Neuronal stem cell (in vitro differentiated cells): ENCODE measurements at regions not wholly inside any gene's neighbourhood (a gene's known extent, or its start where the extent isn't known, plus 50 kb on each side); places are given as distances from the start of the nearest gene placed in this dataset.
"Not testable (repeated sequence)": the region's sequence is repeated elsewhere in the genome, so short reads cannot be mapped to it uniquely, and the experiment has no call there.

Experiments
- DNase-seq: peaks from one replicate; pipeline ENCODE4 v3.0.0-alpha.2; 2013; ENCODE audit warnings: low spot score
- H2AFZ ChIP-seq: one replicate; pipeline ENCODE4 v1.6.1; 2013; ENCODE audit warnings: mild to moderate bottlenecking, low read length, inconsistent platforms
- H2AK5ac ChIP-seq: 2 replicates; pipeline ENCODE4 v1.6.1; 2013; ENCODE audit warnings: low read depth, mild to moderate bottlenecking, inconsistent platforms, low read length, moderate library complexity, mixed read lengths
- H2BK120ac ChIP-seq: 2 replicates; pipeline ENCODE4 v1.6.1; 2013; ENCODE audit warnings: low read depth, mild to moderate bottlenecking, inconsistent platforms, low read length, moderate library complexity, mixed read lengths
- H2BK12ac ChIP-seq: one replicate; pipeline ENCODE4 v1.6.1; 2013; ENCODE audit warnings: low read length, inconsistent platforms
- H2BK15ac ChIP-seq: 2 replicates; pipeline ENCODE4 v1.6.1; 2013; ENCODE audit warnings: mild to moderate bottlenecking, low read length, inconsistent platforms, mixed read lengths
- H2BK5ac ChIP-seq: one replicate; pipeline ENCODE4 v1.6.1; 2013; ENCODE audit warnings: inconsistent platforms, mild to moderate bottlenecking, low read length, moderate library complexity
- H3K14ac ChIP-seq: one replicate; pipeline ENCODE4 v1.6.1; 2013; ENCODE audit warnings: low read length, inconsistent platforms
- H3K18ac ChIP-seq: 2 replicates; pipeline ENCODE4 v1.6.1; 2013; ENCODE audit warnings: low read length, inconsistent platforms
- H3K23ac ChIP-seq: 2 replicates; pipeline ENCODE4 v1.6.1; 2013; ENCODE audit warnings: low read depth, mild to moderate bottlenecking, mixed read lengths, low read length, inconsistent platforms; ENCODE audit not compliant: poor library complexity
- H3K27ac ChIP-seq: replicated peaks from 3 replicates; pipeline ENCODE4 v1.5.1; 2013; ENCODE audit warnings: low read length, inconsistent platforms
- H3K27me3 ChIP-seq, 3 experiments: 2 replicates each; pipeline ENCODE4 v1.6.1; 2013; ENCODE audit warnings: low read length in 3 of 3, mild to moderate bottlenecking in 2 of 3, inconsistent platforms in 1 of 3, low read depth in 1 of 3, mixed read lengths in 1 of 3, moderate library complexity in 1 of 3; ENCODE audit not compliant: control insufficient read depth in 3 of 3, insufficient read depth in 3 of 3
- H3K36me3 ChIP-seq, 2 donors: replicated peaks in 1 of 2; 2 replicates each; pipeline ENCODE4 v1.6.1; 2013; ENCODE audit warnings: low read length in 2 of 2; ENCODE audit not compliant: control insufficient read depth in 2 of 2, insufficient read depth in 2 of 2
- H3K4ac ChIP-seq: 2 replicates; pipeline ENCODE4 v1.6.1; 2013; ENCODE audit warnings: inconsistent platforms, mild to moderate bottlenecking, low read length, moderate library complexity
- H3K4me1 ChIP-seq, 2 donors: 1 replicate in 1 of 2; 2 replicates in 1 of 2; pipeline ENCODE4 v1.6.1; 2013; ENCODE audit warnings: low read length in 2 of 2, low read depth in 1 of 2; ENCODE audit not compliant: control insufficient read depth in 2 of 2, insufficient read depth in 1 of 2
- H3K4me2 ChIP-seq: one replicate; pipeline ENCODE4 v1.6.1; 2013; ENCODE audit warnings: mild to moderate bottlenecking, low read length, inconsistent platforms; ENCODE audit not compliant: insufficient read depth, poor library complexity, severe bottlenecking
- H3K4me3 ChIP-seq, 2 donors: 2 replicates each; pipeline ENCODE4 v1.5.1; 2013; ENCODE audit warnings: low read length in 2 of 2, mild to moderate bottlenecking in 2 of 2, inconsistent platforms in 1 of 2, moderate library complexity in 1 of 2
- H3K79me1 ChIP-seq: one replicate; pipeline ENCODE4 v1.6.1; 2013; ENCODE audit warnings: low read depth, mild to moderate bottlenecking, inconsistent platforms, low read length, moderate library complexity
- H3K9ac ChIP-seq: one replicate; pipeline ENCODE4 v1.6.1; 2013; ENCODE audit warnings: mild to moderate bottlenecking, low read depth, low read length, inconsistent platforms; ENCODE audit not compliant: poor library complexity
- H3K9me3 ChIP-seq, 2 donors: replicated peaks in 1 of 2; 2 replicates each; pipeline versions ENCODE3 to v1.6.1; 2013; ENCODE audit warnings: low read length in 2 of 2, mild to moderate bottlenecking in 2 of 2, inconsistent platforms in 1 of 2, low read depth in 1 of 2, mixed read lengths in 1 of 2, moderate library complexity in 1 of 2; ENCODE audit not compliant: control insufficient read depth in 2 of 2, insufficient read depth in 1 of 2
- H4K8ac ChIP-seq: one replicate; pipeline ENCODE4 v1.6.1; 2013; ENCODE audit warnings: low read depth, mild to moderate bottlenecking, inconsistent platforms, low read length, moderate library complexity
- H4K91ac ChIP-seq: one replicate; pipeline ENCODE4 v1.6.1; 2013; ENCODE audit warnings: low read length, low read depth, mild to moderate bottlenecking, inconsistent platforms; ENCODE audit not compliant: poor library complexity
- WGBS, 2 donors: extraction: QIAGEN DNeasy Blood & Tissue Kit; methylation state at CpG; one replicate each; pipeline ENCODE4 v1.1.7; 2013; ENCODE audit warnings: missing lambda C conversion rate in 2 of 2, mixed read lengths in 1 of 2; ENCODE audit not compliant: insufficient read length in 2 of 2, insufficient replicate concordance in 1 of 2; ENCODE audit errors: extremely low coverage in 2 of 2; 5-methylcytosine and 5-hydroxymethylcytosine counted together

GRCh38 chr12:131223171-131223761 is 269.6 kb downstream of the ADGRD1 start:
- peak overlapping the region; percentile 97 for H2BK12ac ChIP-seq
- no peak for DNase-seq
- H3K4me3 ChIP-seq = no peak overlapping the region
- peak overlapping the region; percentile 43 for H4K8ac ChIP-seq
- peak overlapping the region; percentile 93 for H2BK5ac ChIP-seq
- H3K9me3 ChIP-seq = no peaks in the 10 kb centered on the region
- H2BK15ac ChIP-seq = peak overlapping the region; percentile 97
- H3K18ac ChIP-seq = peak overlapping the region; percentile 93
- no CpG with 5 or more reads among the region's 31 CpGs for WGBS, 2 donors
- peak overlapping the region; percentile 99 for H2AK5ac ChIP-seq
- H3K27me3 ChIP-seq = no peaks in the 10 kb centered on the region
- no peak overlapping the region for H3K4me2 ChIP-seq
- H3K27ac ChIP-seq = no peak overlapping the region
- H3K4me1 ChIP-seq = peaks cover 22 to 28% of the 10 kb centered on the region in 2 donors
- peak overlapping the region; percentile 37 for H3K4ac ChIP-seq
- peak overlapping the region; percentile 94 for H2BK120ac ChIP-seq
- H3K79me1 ChIP-seq = peaks cover 1% of the 10 kb centered on the region
- peak overlapping the region; percentile 89 for H3K14ac ChIP-seq
- no peak overlapping the region for H2AFZ ChIP-seq
- H4K91ac ChIP-seq = no peak overlapping the region
- no peaks in the 10 kb centered on the region for H3K36me3 ChIP-seq
- H3K9ac ChIP-seq = no peak overlapping the region
- peak overlapping the region; percentile 73 for H3K23ac ChIP-seq

- Histone ChIP-seq H3K36me3 (no peaks in the 10 kb centered on the region), H3K9me3 (no peaks in the 10 kb centered on the region), H3K23ac (peak overlapping the region; percentile 73), H3K4me3 (no peak overlapping the region), H4K8ac (no peak overlapping the region), H2BK5ac (peak overlapping the region; percentile 75), H3K27me3 (no peaks in the 10 kb centered on the region), H2AK5ac (peak overlapping the region; percentile 99), H2AFZ (no peak overlapping the region), H3K4me1 (peaks cover 18 to 23% of the 10 kb centered on the region in 2 donors), H3K9ac (no peak overlapping the region), H2BK15ac (peak overlapping the region; percentile 97), H3K18ac (peak overlapping the region; percentile 85), H2BK120ac (peak overlapping the region; percentile 94), H3K27ac (no peak overlapping the region), H4K91ac (peak overlapping the region; percentile 22), H3K79me1 (peaks cover 1% of the 10 kb centered on the region), H2BK12ac (no peak overlapping the region), H3K4ac (peak overlapping the region; percentile 17), H3K4me2 (no peak overlapping the region), H3K14ac (no peak overlapping the region)
- no peak for DNase-seq
- WGBS, 2 donors = no CpG with 5 or more reads among the region's 13 CpGs
Observed at GRCh38 chr12:131223791-131224225, 270.1 kb downstream of the ADGRD1 start.

- H4K91ac ChIP-seq, H2AFZ ChIP-seq, H3K36me3 ChIP-seq, H3K4ac ChIP-seq, H3K4me2 ChIP-seq, H3K18ac ChIP-seq, H3K9ac ChIP-seq, H3K14ac ChIP-seq, H2BK12ac ChIP-seq, H3K27ac ChIP-seq, H3K4me3 ChIP-seq, H3K23ac ChIP-seq, H4K8ac ChIP-seq, DNase-seq, H3K27me3 ChIP-seq, H3K79me1 ChIP-seq, H2BK120ac ChIP-seq, H3K9me3 ChIP-seq: not testable (repeated sequence)
- WGBS, 2 donors = no CpG with 5 or more reads among the region's 17 CpGs
- peak overlapping the region; percentile 75 for H2BK5ac ChIP-seq
- H2BK15ac ChIP-seq = peak overlapping the region; percentile 97
- H2AK5ac ChIP-seq = peak overlapping the region; percentile 99
- H3K4me1 ChIP-seq = peaks cover 18 to 24% of the 10 kb centered on the region in 2 donors
Observed at GRCh38 chr12:131224226-131225065, 270.7 kb downstream of the ADGRD1 start.

- not testable (repeated sequence) for H3K18ac ChIP-seq, H3K9me3 ChIP-seq, H2BK12ac ChIP-seq, H2BK15ac ChIP-seq, H2AK5ac ChIP-seq, H3K79me1 ChIP-seq, H2BK120ac ChIP-seq, H2AFZ ChIP-seq, H3K4me3 ChIP-seq, H3K36me3 ChIP-seq, H3K23ac ChIP-seq, H3K9ac ChIP-seq, H4K8ac ChIP-seq, H3K14ac ChIP-seq, H3K4ac ChIP-seq, H4K91ac ChIP-seq, H3K27ac ChIP-seq, DNase-seq, H2BK5ac ChIP-seq, H3K27me3 ChIP-seq, H3K4me2 ChIP-seq
- WGBS, 2 donors = no CpG with 5 or more reads among the region's 12 CpGs
- peaks cover 18 to 30% of the 10 kb centered on the region in 2 donors for H3K4me1 ChIP-seq
Observed at GRCh38 chr12:131225066-131225380, 271.3 kb downstream of the ADGRD1 start.
